Esophagus muscularis mucosa (tissue), 4 donors: ENCODE measurements at regions not wholly inside any gene's neighbourhood (a gene's known extent, or its start where the extent isn't known, plus 50 kb on each side); places are given as distances from the start of the nearest gene placed in this dataset.

Experiments used
- DNase-seq: peaks from one replicate; pipeline ENCODE4 v3.0.0-alpha.2; 2017; ENCODE audit errors: extremely low spot score
- H3K27ac ChIP-seq, 4 donors: fragments of 200-600 bp; sonication (generic); replicated peaks in 1 of 4; 1 replicate in 3 of 4; 2 replicates in 1 of 4; pipeline ENCODE4 v1.5.1; 2016 to 2019; ENCODE audit warnings: mild to moderate bottlenecking in 1 of 4
- H3K27me3 ChIP-seq, 4 donors: fragments of 200-600 bp; sonication (generic); one replicate each; pipeline versions ENCODE4 v1.5.1 to v1.6.0; 2016 to 2019
- H3K36me3 ChIP-seq, 4 donors: fragments of 200-600 bp; sonication (generic); one replicate each; pipeline ENCODE4 v1.5.1; 2016 to 2019
- H3K4me1 ChIP-seq, 4 donors: fragments of 200-600 bp; sonication (generic); one replicate each; pipeline ENCODE4 v1.5.1; 2016 to 2019
- H3K4me3 ChIP-seq, 4 donors: fragments of 200-600 bp; sonication (generic); 1 replicate in 2 of 4; 2 replicates in 2 of 4; pipeline ENCODE4 v1.5.1; 2016 to 2019; ENCODE audit warnings: mild to moderate bottlenecking in 4 of 4, moderate library complexity in 1 of 4
- H3K9me3 ChIP-seq, 4 donors: fragments of 200-600 bp; sonication (generic); 1 replicate in 3 of 4; 2 replicates in 1 of 4; pipeline ENCODE4 v1.5.1; 2016 to 2019
- EP300 ChIP-seq: sonication (generic); formaldehyde crosslinking; IDR thresholded peaks from one replicate; pipeline ENCODE4 v1.6.1; 2017; ENCODE audit warnings: antibody characterized with exemption
- POLR2A ChIP-seq: fragments of 450-650 bp; IDR thresholded peaks from one replicate; pipeline ENCODE4 v1.6.1; 2017; ENCODE audit warnings: antibody characterized with exemption, moderate library complexity, mild to moderate bottlenecking, low read depth
- POLR2AphosphoS5 ChIP-seq, 2 donors: sonication (generic); formaldehyde crosslinking; IDR thresholded peaks; one replicate each; pipeline ENCODE4 v1.6.1; 2017; ENCODE audit warnings: antibody characterized with exemption in 2 of 2
- WGBS: methylation state at CpG from one replicate; pipeline ENCODE4 v1.1.5; 2018; 5-methylcytosine and 5-hydroxymethylcytosine counted together
- intact Hi-C: fragments of 100-400 bp; cut with DNase I; formaldehyde crosslinking; loops from one replicate; pipeline ENCODE4 v1.15.1; 2023
- TF ChIP-seq, protein P1 (sequence below), 3 experiments: fragments of 200-600 bp in 2 of 3; fragments of 450-650 bp in 1 of 3; sonication (generic) in 2 of 3; IDR thresholded peaks; one replicate each; pipeline ENCODE4 v1.5.1; 2017 to 2019; ENCODE audit warnings: antibody characterized with exemption in 3 of 3, mild to moderate bottlenecking in 2 of 3, moderate library complexity in 1 of 3

GRCh38 chr2:78677774-78678173, 347.7 kb upstream of the REG3G start:
- 95% methylated on average over 7 of the region's 7 CpGs for WGBS
- H3K27ac ChIP-seq: no peak overlapping the region
- DNase-seq: no peak
- TF ChIP-seq, protein P1, sequence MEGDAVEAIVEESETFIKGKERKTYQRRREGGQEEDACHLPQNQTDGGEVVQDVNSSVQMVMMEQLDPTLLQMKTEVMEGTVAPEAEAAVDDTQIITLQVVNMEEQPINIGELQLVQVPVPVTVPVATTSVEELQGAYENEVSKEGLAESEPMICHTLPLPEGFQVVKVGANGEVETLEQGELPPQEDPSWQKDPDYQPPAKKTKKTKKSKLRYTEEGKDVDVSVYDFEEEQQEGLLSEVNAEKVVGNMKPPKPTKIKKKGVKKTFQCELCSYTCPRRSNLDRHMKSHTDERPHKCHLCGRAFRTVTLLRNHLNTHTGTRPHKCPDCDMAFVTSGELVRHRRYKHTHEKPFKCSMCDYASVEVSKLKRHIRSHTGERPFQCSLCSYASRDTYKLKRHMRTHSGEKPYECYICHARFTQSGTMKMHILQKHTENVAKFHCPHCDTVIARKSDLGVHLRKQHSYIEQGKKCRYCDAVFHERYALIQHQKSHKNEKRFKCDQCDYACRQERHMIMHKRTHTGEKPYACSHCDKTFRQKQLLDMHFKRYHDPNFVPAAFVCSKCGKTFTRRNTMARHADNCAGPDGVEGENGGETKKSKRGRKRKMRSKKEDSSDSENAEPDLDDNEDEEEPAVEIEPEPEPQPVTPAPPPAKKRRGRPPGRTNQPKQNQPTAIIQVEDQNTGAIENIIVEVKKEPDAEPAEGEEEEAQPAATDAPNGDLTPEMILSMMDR (IDR thresholded peaks at IDR 0.05): no peak
- TF ChIP-seq POLR2A (no peak), EP300 (no peak), POLR2AphosphoS5 (IDR thresholded peaks at IDR 0.05) (no peak)
- H3K9me3 ChIP-seq: no peaks in the 10 kb centered on the region
- no peaks in the 10 kb centered on the region for H3K27me3 ChIP-seq
- H3K4me3 ChIP-seq: no peak overlapping the region
- no peaks in the 10 kb centered on the region for H3K4me1 ChIP-seq
- intact Hi-C loops: no loop called here
- H3K36me3 ChIP-seq: no peaks in the 10 kb centered on the region

GRCh38 chr2:78681386-78681785, 344.1 kb upstream of the REG3G start:
- 94% methylated on average over 2 of the region's 4 CpGs for WGBS
- Histone ChIP-seq H3K4me3 (no peak overlapping the region), H3K36me3 (no peaks in the 10 kb centered on the region), H3K9me3 (no peaks in the 10 kb centered on the region), H3K4me1 (no peaks in the 10 kb centered on the region), H3K27me3 (no peaks in the 10 kb centered on the region), H3K27ac (no peak overlapping the region)
- intact Hi-C loops: no loop called here
- DNase-seq: no peak
- TF ChIP-seq POLR2AphosphoS5 (IDR thresholded peaks at IDR 0.05) (no peak), EP300 (no peak), POLR2A (no peak)
- TF ChIP-seq, protein P1 (IDR thresholded peaks at IDR 0.05): no peak

GRCh38 chr2:78682781-78683180, 342.7 kb upstream of the REG3G start:
- no peak for DNase-seq
- Histone ChIP-seq H3K4me1 (no peaks in the 10 kb centered on the region), H3K27ac (no peak overlapping the region), H3K9me3 (no peaks in the 10 kb centered on the region), H3K4me3 (no peak overlapping the region), H3K27me3 (no peaks in the 10 kb centered on the region), H3K36me3 (no peaks in the 10 kb centered on the region)
- no peak for TF ChIP-seq POLR2A
- TF ChIP-seq EP300: no peak
- no peak for TF ChIP-seq POLR2AphosphoS5 (IDR thresholded peaks at IDR 0.05)
- TF ChIP-seq, protein P1 (IDR thresholded peaks at IDR 0.05): no peak
- intact Hi-C loops: no loop called here
- WGBS: 81% methylated on average over 3 of the region's 3 CpGs

DNA sequence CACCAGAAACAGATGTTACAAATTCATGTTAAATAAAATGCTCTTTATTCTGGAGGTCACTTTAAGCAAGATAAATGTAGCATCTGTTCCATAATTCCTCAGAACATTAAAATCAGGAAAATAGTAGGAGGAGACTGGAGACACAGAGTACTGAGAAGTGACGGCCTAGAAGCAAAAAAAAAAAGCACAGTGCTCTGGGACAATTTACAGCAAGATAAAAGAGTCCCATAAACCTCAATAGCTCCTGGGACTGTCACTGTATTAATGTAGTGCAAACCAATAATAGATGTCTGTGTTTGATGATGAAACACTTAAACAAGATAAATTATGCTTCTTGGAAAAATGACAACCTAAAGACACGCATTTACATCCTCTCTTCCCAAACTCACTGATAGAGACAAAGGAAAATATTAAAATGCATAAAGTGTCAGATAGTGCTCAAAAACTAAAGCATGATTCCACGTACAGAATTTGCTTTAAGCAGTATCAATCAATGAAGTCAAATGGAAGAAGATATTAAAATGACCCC, 338.8 kb upstream of the REG3G start:
- no peaks in the 10 kb centered on the region for H3K36me3 ChIP-seq
- H3K4me1 ChIP-seq: no peaks in the 10 kb centered on the region
- intact Hi-C loops: no loop called here
- H3K27me3 ChIP-seq: no peaks in the 10 kb centered on the region
- H3K4me3 ChIP-seq: no peak overlapping the region
- peaks cover 0 to 6% (median 0%) of the 10 kb centered on the region in 4 donors for H3K9me3 ChIP-seq
- 66% methylated on average over 3 of the region's 3 CpGs for WGBS
- no peak for DNase-seq
- TF ChIP-seq EP300: no peak
- no peak for TF ChIP-seq POLR2A
- no peak for TF ChIP-seq POLR2AphosphoS5 (IDR thresholded peaks at IDR 0.05)
- TF ChIP-seq, protein P1 (IDR thresholded peaks at IDR 0.05): no peak
- H3K27ac ChIP-seq: no peak overlapping the region

GRCh38 chr2:78699696-78700095, 325.8 kb upstream of the REG3G start:
- Histone ChIP-seq H3K4me1 (no peaks in the 10 kb centered on the region), H3K4me3 (no peak overlapping the region), H3K27ac (no peak overlapping the region), H3K9me3 (no peaks in the 10 kb centered on the region), H3K27me3 (no peaks in the 10 kb centered on the region), H3K36me3 (no peaks in the 10 kb centered on the region)
- DNase-seq: no peak
- WGBS: 41% methylated on average over 3 of the region's 3 CpGs
- TF ChIP-seq EP300: no peak
- no peak for TF ChIP-seq POLR2AphosphoS5 (IDR thresholded peaks at IDR 0.05)
- TF ChIP-seq POLR2A: no peak
- TF ChIP-seq, protein P1 (IDR thresholded peaks at IDR 0.05): no peak
- intact Hi-C loops: no loop called here
